Renal pelvis (tissue), 1 donor: ENCODE measurements at regions not wholly inside any gene's neighbourhood (a gene's known extent, or its start where the extent isn't known, plus 50 kb on each side); places are given as distances from the start of the nearest gene placed in this dataset.
"Not testable (repeated sequence)": the region's sequence is repeated elsewhere in the genome, so short reads cannot be mapped to it uniquely, and the experiment has no call there.

ENCODE experiments used
- DNase-seq: peaks from one replicate; pipeline ENCODE4 v3.0.0-alpha.2; 2013

- no peak for DNase-seq
Measured at GRCh38 chr2:146477383-146477782, 1367.4 kb upstream of the ACVR2A start.

- DNase-seq: no peak
Measured at GRCh38 chr2:146468578-146468977, 1376.3 kb upstream of the ACVR2A start.

- DNase-seq: no peak
Measured at GRCh38 chr2:146467425-146467824, 1377.4 kb upstream of the ACVR2A start.

GRCh38 chr2:146465460-146465859 is 1379.4 kb upstream of the ACVR2A start:
- no peak for DNase-seq

GRCh38 chr2:146461068-146461467 is 1383.8 kb upstream of the ACVR2A start:
- DNase-seq: no peak

- DNase-seq: no peak
Measured at GRCh38 chr2:146458585-146458984, 1386.2 kb upstream of the ACVR2A start.

- no peak for DNase-seq
Measured at GRCh38 chr2:146457221-146457620, 1387.6 kb upstream of the ACVR2A start.

GRCh38 chr2:146455325-146455724 is 1389.5 kb upstream of the ACVR2A start:
- no peak for DNase-seq

GRCh38 chr2:146451972-146452371 is 1392.9 kb upstream of the ACVR2A start:
- DNase-seq: no peak

GRCh38 chr2:146450131-146450530 is 1394.7 kb upstream of the ACVR2A start:
- no peak for DNase-seq

GRCh38 chr2:146444987-146445386 is 1399.8 kb upstream of the ACVR2A start:
- DNase-seq: no peak

GRCh38 chr2:146444085-146444484 is 1400.7 kb upstream of the ACVR2A start:
- no peak for DNase-seq

GRCh38 chr2:146438246-146438645 is 1406.6 kb upstream of the ACVR2A start:
- no peak for DNase-seq

GRCh38 chr2:146437712-146438111 is 1407.1 kb upstream of the ACVR2A start:
- DNase-seq: no peak

GRCh38 chr2:146433116-146433875 is 1411.5 kb upstream of the ACVR2A start:
- no peak for DNase-seq

- DNase-seq: no peak
Measured at GRCh38 chr2:146429366-146429765, 1415.5 kb upstream of the ACVR2A start.

- DNase-seq: no peak
Measured at GRCh38 chr2:146417942-146418341, 1426.9 kb upstream of the ACVR2A start.

- DNase-seq: no peak
Measured at GRCh38 chr2:146415291-146415690, 1429.5 kb upstream of the ACVR2A start.

- DNase-seq: no peak
Measured at GRCh38 chr2:146414456-146414855, 1430.4 kb upstream of the ACVR2A start.

GRCh38 chr2:146413086-146413610 is 1431.7 kb upstream of the ACVR2A start:
- DNase-seq: no peak

- DNase-seq: no peak
Measured at GRCh38 chr2:146412625-146413024, 1432.2 kb upstream of the ACVR2A start.

GRCh38 chr2:146405402-146406309 is 1439.2 kb upstream of the ACVR2A start:
- not testable (repeated sequence) for DNase-seq
